Liver (tissue), 8 donors: ENCODE measurements at regions not wholly inside any gene's neighbourhood (a gene's known extent, or its start where the extent isn't known, plus 50 kb on each side); places are given as distances from the start of the nearest gene placed in this dataset.
"Not testable (repeated sequence)": the region's sequence is repeated elsewhere in the genome, so short reads cannot be mapped to it uniquely, and the experiment has no call there.

Source experiments
- DNase-seq: peaks from one replicate; pipeline ENCODE4 v3.0.0-alpha.2; 2017; ENCODE audit warnings: low spot score
- H3K27ac ChIP-seq, 2 donors: one replicate each; pipeline ENCODE4 v1.7.0; 2013; ENCODE audit warnings: inconsistent platforms in 2 of 2, low read length in 2 of 2, control low read depth in 1 of 2, low read depth in 1 of 2, mild to moderate bottlenecking in 1 of 2
- H3K27me3 ChIP-seq, 4 donors: one replicate each; pipeline versions ENCODE4 v1.6.1 to v1.7.0; 2013; ENCODE audit warnings: low read length in 3 of 4, inconsistent platforms in 1 of 4, mild to moderate bottlenecking in 1 of 4, moderate library complexity in 1 of 4; ENCODE audit not compliant: control insufficient read depth in 4 of 4, insufficient read depth in 4 of 4
- H3K36me3 ChIP-seq, 4 donors: one replicate each; pipeline versions ENCODE4 v1.6.1 to v1.7.0; 2013; ENCODE audit warnings: low read length in 3 of 4, mild to moderate bottlenecking in 3 of 4, low read depth in 1 of 4, moderate library complexity in 1 of 4; ENCODE audit not compliant: control insufficient read depth in 4 of 4, insufficient read depth in 3 of 4
- H3K4me1 ChIP-seq, 4 donors: one replicate each; pipeline versions ENCODE4 v1.6.1 to v1.7.0; 2013; ENCODE audit warnings: low read length in 3 of 4, mild to moderate bottlenecking in 3 of 4, moderate library complexity in 1 of 4; ENCODE audit not compliant: control insufficient read depth in 4 of 4, insufficient read depth in 4 of 4
- H3K4me3 ChIP-seq, 3 donors: one replicate each; pipeline versions ENCODE4 v1.6.1 to v1.7.0; 2013; ENCODE audit warnings: low read length in 3 of 3, control low read depth in 1 of 3, low read depth in 1 of 3, mild to moderate bottlenecking in 1 of 3
- H3K9ac ChIP-seq, 2 donors: one replicate each; pipeline ENCODE4 v1.7.0; 2013; ENCODE audit warnings: low read length in 2 of 2, mild to moderate bottlenecking in 2 of 2, moderate library complexity in 2 of 2, control low read depth in 1 of 2, low read depth in 1 of 2
- H3K9me3 ChIP-seq, 4 donors: one replicate each; pipeline versions ENCODE4 v1.6.1 to v1.7.0; 2013; ENCODE audit warnings: low read length in 3 of 4; ENCODE audit not compliant: control insufficient read depth in 4 of 4
- ATF3 ChIP-seq: IDR thresholded peaks from 2 replicates; pipeline ENCODE4 v1.6.1; 2016; ENCODE audit warnings: antibody characterized with exemption
- CTCF ChIP-seq: fragments of 150-350 bp; IDR thresholded peaks from 2 replicates; pipeline ENCODE4 v1.5.1; 2017; ENCODE audit warnings: improper control_type of control experiment, low read depth, low read length; ENCODE audit not compliant: missing input control
- EGR1 ChIP-seq, 2 donors: IDR thresholded peaks; 2 replicates each; pipeline ENCODE4 v1.6.1; 2016 to 2018; ENCODE audit warnings: antibody characterized with exemption in 2 of 2, low read depth in 2 of 2
- FOXA1 ChIP-seq: IDR thresholded peaks from 2 replicates; pipeline ENCODE4 v1.6.1; 2016; ENCODE audit warnings: antibody characterized with exemption
- FOXA2 ChIP-seq: IDR thresholded peaks from 2 replicates; pipeline ENCODE4 v1.6.1; 2016; ENCODE audit warnings: antibody characterized with exemption
- GABPA ChIP-seq, 2 donors: IDR thresholded peaks in 1 of 2; conservative IDR thresholded peaks in 1 of 2; 2 replicates each; pipeline ENCODE4 v1.6.1; 2016; ENCODE audit warnings: antibody characterized with exemption in 2 of 2, mild to moderate bottlenecking in 1 of 2, moderate library complexity in 1 of 2
- HNF4A ChIP-seq, 2 donors: conservative IDR thresholded peaks; 2 replicates each; pipeline ENCODE4 v1.6.1; 2016; ENCODE audit warnings: antibody characterized with exemption in 2 of 2, mild to moderate bottlenecking in 2 of 2
- HNF4G ChIP-seq: IDR thresholded peaks from 2 replicates; pipeline ENCODE4 v1.6.1; 2016; ENCODE audit warnings: antibody characterized with exemption
- JUND ChIP-seq, 2 donors: IDR thresholded peaks; 2 replicates each; pipeline ENCODE4 v1.6.1; 2016; ENCODE audit warnings: antibody characterized with exemption in 2 of 2
- MAX ChIP-seq: IDR thresholded peaks from 2 replicates; pipeline ENCODE4 v1.6.1; 2016; ENCODE audit warnings: antibody characterized with exemption
- NR2F2 ChIP-seq: IDR thresholded peaks from 2 replicates; pipeline ENCODE4 v1.6.1; 2016; ENCODE audit warnings: antibody characterized with exemption
- RAD21 ChIP-seq, 2 donors: IDR thresholded peaks; 2 replicates each; pipeline ENCODE4 v1.6.1; 2016; ENCODE audit warnings: antibody characterized with exemption in 2 of 2, mild to moderate bottlenecking in 2 of 2
- REST ChIP-seq: IDR thresholded peaks from 2 replicates; pipeline ENCODE4 v1.6.1; 2016; ENCODE audit warnings: antibody characterized with exemption, mild to moderate bottlenecking
- RXRA ChIP-seq, 2 donors: IDR thresholded peaks; 2 replicates each; pipeline ENCODE4 v1.6.1; 2017 to 2018; ENCODE audit warnings: antibody characterized with exemption in 2 of 2, mild to moderate bottlenecking in 1 of 2
- SP1 ChIP-seq: IDR thresholded peaks from 2 replicates; pipeline ENCODE4 v1.6.1; 2018; ENCODE audit warnings: antibody characterized with exemption, mild to moderate bottlenecking
- TAF1 ChIP-seq: conservative IDR thresholded peaks from 2 replicates; pipeline ENCODE4 v1.6.1; 2016; ENCODE audit warnings: antibody characterized with exemption, mild to moderate bottlenecking
- YY1 ChIP-seq: IDR thresholded peaks from 2 replicates; pipeline ENCODE4 v1.6.1; 2016; ENCODE audit warnings: antibody characterized with exemption, mild to moderate bottlenecking
- ZBTB33 ChIP-seq: IDR thresholded peaks from 2 replicates; pipeline ENCODE4 v1.6.1; 2016; ENCODE audit warnings: antibody characterized with exemption
- WGBS: extraction: QIAGEN DNeasy Blood & Tissue Kit; methylation state at CpG from one replicate; pipeline ENCODE4 v1.1.7; 2013; 5-methylcytosine and 5-hydroxymethylcytosine counted together
- donor health status: healthy.
- donor health status: healthy.
- donor health status: healthy.
- donor health status: healthy.
- donor health status: healthy.

- WGBS = 80% methylated on average over 9 of the region's 9 CpGs
- TF ChIP-seq HNF4A (conservative IDR thresholded peaks at IDR 0.05) = no peak
- no peak for TF ChIP-seq YY1
- no peak for TF ChIP-seq JUND (IDR thresholded peaks at IDR 0.05)
- TF ChIP-seq EGR1 (IDR thresholded peaks at IDR 0.05; ENCODE audit: low read depth in 2 of 2) = no peak
- no peak for TF ChIP-seq ATF3
- TF ChIP-seq CTCF = no peak
- no peak for TF ChIP-seq HNF4G
- no peak for TF ChIP-seq ZBTB33
- TF ChIP-seq GABPA (IDR thresholded peaks at IDR 0.05 in 1 of 2, conservative IDR thresholded peaks at IDR 0.05 in 1 of 2) = no peak
- no peak for TF ChIP-seq FOXA2
- TF ChIP-seq REST = no peak
- TF ChIP-seq SP1 = no peak
- no peak for TF ChIP-seq RAD21 (IDR thresholded peaks at IDR 0.05)
- no peak for TF ChIP-seq MAX
- TF ChIP-seq RXRA (IDR thresholded peaks at IDR 0.05) = no peak
- no peak for TF ChIP-seq TAF1
- no peak for TF ChIP-seq FOXA1
- TF ChIP-seq NR2F2 = no peak
- no peak overlapping the region for H3K9ac ChIP-seq
These were observed 289.2 kb downstream of the KLF13 start for GRCh38 chr15:31615643-31616415.

GRCh38 chr15:31623297-31623696, 296.7 kb downstream of the KLF13 start:
- H3K9ac ChIP-seq, H3K9me3 ChIP-seq, DNase-seq, H3K27ac ChIP-seq, H3K4me1 ChIP-seq, H3K4me3 ChIP-seq, H3K27me3 ChIP-seq, H3K36me3 ChIP-seq: not testable (repeated sequence)
- WGBS = 80% methylated on average over 11 of the region's 11 CpGs

More at GRCh38 chr15:31615643-31616415, 289.2 kb downstream of the KLF13 start:
- Histone ChIP-seq H3K27me3 (no peaks in the 10 kb centered on the region), H3K27ac (no peak overlapping the region), H3K9me3 (no peaks in the 10 kb centered on the region), H3K4me3 (no peak overlapping the region), H3K36me3 (no peaks in the 10 kb centered on the region), H3K4me1 (no peaks in the 10 kb centered on the region)
- DNase-seq = no peak

GRCh38 chr15:31624115-31624514, 297.5 kb downstream of the KLF13 start:
- not testable (repeated sequence) for DNase-seq, H3K27me3 ChIP-seq

GRCh38 chr15:31635715-31636114, 309.1 kb downstream of the KLF13 start:
- 61% methylated on average over 6 of the region's 6 CpGs for WGBS
- H3K9me3 ChIP-seq, H3K27ac ChIP-seq, H3K4me3 ChIP-seq, DNase-seq, H3K4me1 ChIP-seq, H3K27me3 ChIP-seq, H3K36me3 ChIP-seq, H3K9ac ChIP-seq: not testable (repeated sequence)

More at GRCh38 chr15:31624115-31624514, 297.5 kb downstream of the KLF13 start:
- not testable (repeated sequence) for H3K9me3 ChIP-seq, H3K36me3 ChIP-seq, H3K27ac ChIP-seq, H3K9ac ChIP-seq, H3K4me1 ChIP-seq, H3K4me3 ChIP-seq
- 63% methylated on average over 1 of the region's 1 CpG for WGBS
